ENCODE measurements at regions not wholly inside any gene's neighbourhood (a gene's known extent, or its start where the extent isn't known, plus 50 kb on each side); places are given as distances from the start of the nearest gene placed in this dataset.

DNA sequence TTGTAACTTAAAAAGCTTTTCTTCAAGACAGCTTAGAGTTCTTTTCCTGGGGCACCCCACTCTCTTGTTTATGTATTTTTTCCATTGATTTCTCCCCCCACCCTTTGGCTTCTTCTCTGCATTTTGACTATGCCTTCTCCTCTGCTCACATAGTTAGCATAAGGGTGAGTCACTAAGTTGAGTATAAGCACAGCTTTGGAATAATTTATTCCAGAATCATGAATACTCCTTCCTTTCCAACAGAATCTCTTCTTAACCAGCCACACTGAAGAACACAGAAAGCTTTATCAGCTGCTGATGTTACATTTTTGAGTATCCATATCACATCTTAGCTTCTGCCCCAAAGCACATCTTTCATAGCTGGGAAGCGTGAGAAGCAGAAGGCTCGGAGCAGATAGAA is 449.5 kb upstream of the MKI67 start:
- no peak for TF ChIP-seq EZH2phosphoT487 (IDR thresholded peaks at IDR 0.05; ENCODE audit: low read depth, severe bottlenecking, unreplicated experiment)
- TF ChIP-seq, protein P1, sequence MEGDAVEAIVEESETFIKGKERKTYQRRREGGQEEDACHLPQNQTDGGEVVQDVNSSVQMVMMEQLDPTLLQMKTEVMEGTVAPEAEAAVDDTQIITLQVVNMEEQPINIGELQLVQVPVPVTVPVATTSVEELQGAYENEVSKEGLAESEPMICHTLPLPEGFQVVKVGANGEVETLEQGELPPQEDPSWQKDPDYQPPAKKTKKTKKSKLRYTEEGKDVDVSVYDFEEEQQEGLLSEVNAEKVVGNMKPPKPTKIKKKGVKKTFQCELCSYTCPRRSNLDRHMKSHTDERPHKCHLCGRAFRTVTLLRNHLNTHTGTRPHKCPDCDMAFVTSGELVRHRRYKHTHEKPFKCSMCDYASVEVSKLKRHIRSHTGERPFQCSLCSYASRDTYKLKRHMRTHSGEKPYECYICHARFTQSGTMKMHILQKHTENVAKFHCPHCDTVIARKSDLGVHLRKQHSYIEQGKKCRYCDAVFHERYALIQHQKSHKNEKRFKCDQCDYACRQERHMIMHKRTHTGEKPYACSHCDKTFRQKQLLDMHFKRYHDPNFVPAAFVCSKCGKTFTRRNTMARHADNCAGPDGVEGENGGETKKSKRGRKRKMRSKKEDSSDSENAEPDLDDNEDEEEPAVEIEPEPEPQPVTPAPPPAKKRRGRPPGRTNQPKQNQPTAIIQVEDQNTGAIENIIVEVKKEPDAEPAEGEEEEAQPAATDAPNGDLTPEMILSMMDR (IDR thresholded peaks at IDR 0.05; ENCODE audit: poor library complexity), result no peak
